NCI-H69 (cell line): ENCODE measurements at regions not wholly inside any gene's neighbourhood (a gene's known extent, or its start where the extent isn't known, plus 50 kb on each side); places are given as distances from the start of the nearest gene placed in this dataset.
A peak's percentile ranks its signal among the peaks of the same experiment; 100 is the strongest.
"Not testable (repeated sequence)": the region's sequence is repeated elsewhere in the genome, so short reads cannot be mapped to it uniquely, and the experiment has no call there.

Experiments used
- DNase-seq: peaks from one replicate; lab custom pipeline; 2025; lab: John Stamatoyannopoulos, UW

- not testable (repeated sequence) for DNase-seq
These were observed 499.8 kb upstream of the IZUMO3 start for GRCh38 chr9:25045469-25045868.

DNA sequence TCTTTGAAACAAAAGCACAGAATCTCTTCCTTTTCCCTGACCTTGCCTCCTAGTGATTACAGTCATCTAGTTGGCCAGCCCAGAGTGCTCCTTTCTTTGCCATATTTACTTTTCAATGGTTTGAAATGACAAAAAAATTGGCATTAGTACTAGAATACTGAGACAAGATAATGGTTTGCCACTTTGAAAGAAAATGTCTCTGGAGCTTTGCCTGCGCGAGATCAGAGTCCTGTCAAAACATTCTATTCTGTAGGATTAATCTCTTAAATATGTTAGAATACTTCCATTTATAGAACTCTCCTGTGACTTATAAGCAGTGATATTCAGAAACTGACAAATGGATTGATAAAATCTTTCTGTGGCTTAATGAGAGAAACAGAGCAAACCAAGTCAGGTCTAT lies 484.0 kb upstream of the IZUMO3 start:
- no peak for DNase-seq

- DNase-seq: no peak
These were observed 480.0 kb upstream of the IZUMO3 start for GRCh38 chr9:25025686-25026085.

GRCh38 chr9:25025156-25025555 lies 479.5 kb upstream of the IZUMO3 start:
- no peak for DNase-seq

- no peak for DNase-seq
These were observed 472.1 kb upstream of the IZUMO3 start for GRCh38 chr9:25017779-25018178.

DNA sequence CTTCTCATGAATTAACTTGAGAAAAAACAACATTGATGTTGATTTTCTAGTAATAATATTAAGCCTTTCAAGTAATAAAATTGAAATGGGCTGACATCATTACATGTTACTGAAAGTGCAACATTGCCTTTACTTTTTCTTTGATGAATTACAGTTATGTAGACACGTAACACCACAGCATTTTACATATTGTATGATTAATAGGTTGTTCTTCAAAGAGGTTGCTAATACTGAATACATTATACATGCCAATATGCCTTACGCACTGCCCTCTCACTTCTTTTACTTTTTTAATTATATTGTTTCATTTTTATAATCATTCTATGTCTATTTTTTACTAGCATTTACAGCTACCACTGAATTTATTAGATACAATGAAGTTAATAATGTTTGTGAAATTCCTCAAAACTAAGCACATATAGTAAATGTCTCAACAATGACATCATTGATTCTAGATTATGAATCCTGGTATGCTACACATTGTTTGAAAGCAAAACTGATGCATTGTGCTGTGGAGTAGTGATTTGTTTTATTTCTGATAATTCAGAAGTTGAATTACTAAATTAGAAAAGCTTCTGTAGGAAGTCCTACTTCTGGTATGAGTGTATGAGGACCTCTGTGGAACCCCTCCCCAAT lies 464.4 kb upstream of the IZUMO3 start:
- no peak for DNase-seq

DNA sequence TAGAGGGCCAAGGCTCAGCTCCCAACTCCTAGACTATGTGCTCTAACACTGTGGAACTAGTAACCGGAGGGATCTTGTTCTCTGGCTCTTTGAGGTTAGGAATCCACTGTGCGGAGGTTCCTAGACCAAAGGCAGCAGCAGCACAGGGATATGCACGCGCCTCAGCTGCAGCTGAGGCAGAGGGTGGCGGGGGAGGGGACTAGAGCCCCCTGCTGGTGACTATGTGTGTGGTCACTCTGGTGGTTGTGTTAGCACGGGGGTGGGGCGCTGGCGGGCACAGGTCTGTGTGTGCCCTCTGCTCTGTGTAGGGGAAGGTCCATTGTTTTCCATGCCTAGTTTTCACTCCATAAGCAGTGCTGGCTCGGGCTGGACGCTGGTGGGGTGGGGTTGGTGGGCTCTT lies 458.0 kb upstream of the IZUMO3 start:
- no peak for DNase-seq

DNA sequence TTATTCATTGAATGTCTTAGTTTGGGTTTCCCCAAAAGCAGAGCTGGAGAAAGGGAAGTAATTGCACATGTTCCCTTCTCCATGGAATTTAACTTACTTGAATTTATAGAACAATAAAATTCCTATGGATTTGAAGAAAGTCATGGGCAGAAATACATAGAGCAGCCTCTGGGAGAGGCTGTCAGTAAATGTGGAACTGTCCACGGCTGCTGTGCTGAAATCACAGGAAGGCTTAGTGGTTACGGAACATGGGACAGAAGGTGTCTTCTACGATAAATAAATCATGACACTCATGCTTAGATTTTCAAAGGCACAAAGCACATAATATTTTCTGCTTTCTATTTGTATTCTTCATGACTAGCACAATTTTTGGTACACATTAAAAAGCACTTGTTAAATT lies 440.6 kb upstream of the IZUMO3 start:
- no peak for DNase-seq

DNA sequence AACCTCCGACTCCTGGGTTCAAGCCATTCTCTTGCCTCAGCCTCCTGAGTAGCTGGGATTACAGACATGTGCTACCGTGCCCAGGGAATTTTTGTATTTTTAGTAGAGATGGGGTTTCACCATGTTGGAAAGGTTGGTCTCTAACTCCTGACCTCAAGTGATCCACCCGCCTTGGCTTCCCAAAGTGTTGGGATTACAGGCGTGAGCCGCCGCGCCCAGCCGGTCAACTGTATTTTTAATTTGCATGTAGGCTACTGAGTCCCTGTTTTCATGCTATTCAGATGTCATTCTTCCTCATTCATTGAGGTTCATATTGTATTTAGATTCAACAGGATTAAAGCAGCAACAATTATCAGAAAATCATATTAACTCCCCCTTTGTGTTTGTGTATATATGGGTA lies 425.1 kb upstream of the IZUMO3 start:
- DNase-seq: not testable (repeated sequence)

DNA sequence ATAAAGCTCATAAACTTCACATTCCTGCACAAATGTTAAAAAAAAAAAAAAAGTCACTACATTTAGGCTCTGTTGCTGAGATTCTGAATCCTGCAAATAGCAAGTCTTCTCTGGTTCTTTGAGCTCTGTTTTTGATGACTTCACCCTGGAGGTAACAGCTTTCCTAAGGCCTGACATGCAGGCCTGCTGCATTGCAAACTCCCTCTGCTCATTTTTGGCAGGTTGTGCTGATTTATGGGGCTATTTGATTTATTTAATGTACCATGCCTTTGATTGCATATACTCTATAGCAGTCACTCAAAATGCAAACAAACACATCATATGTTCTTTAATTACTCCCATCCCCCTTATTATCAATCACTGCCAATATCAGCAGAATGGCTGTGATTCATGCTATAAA lies 416.1 kb upstream of the IZUMO3 start:
- DNase-seq: peak; percentile 97

DNA sequence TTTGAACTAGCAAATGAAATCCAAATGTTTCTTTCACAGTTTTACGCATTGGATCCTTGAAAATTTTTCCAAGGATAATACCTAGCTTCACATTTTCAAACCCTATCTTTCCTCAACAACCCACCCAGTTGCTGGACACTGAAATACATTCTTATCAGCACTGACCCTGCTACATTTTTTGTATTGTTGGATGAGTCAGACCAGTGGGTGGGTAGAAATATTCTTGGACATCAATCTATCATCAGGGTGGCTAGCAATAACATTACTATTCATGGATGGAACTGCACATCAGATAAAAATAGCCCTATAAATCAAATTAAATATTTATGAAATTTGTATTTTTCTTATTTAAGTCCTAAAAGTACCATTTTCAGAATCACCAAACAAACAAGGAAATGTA lies 407.4 kb upstream of the IZUMO3 start:
- no peak for DNase-seq

DNA sequence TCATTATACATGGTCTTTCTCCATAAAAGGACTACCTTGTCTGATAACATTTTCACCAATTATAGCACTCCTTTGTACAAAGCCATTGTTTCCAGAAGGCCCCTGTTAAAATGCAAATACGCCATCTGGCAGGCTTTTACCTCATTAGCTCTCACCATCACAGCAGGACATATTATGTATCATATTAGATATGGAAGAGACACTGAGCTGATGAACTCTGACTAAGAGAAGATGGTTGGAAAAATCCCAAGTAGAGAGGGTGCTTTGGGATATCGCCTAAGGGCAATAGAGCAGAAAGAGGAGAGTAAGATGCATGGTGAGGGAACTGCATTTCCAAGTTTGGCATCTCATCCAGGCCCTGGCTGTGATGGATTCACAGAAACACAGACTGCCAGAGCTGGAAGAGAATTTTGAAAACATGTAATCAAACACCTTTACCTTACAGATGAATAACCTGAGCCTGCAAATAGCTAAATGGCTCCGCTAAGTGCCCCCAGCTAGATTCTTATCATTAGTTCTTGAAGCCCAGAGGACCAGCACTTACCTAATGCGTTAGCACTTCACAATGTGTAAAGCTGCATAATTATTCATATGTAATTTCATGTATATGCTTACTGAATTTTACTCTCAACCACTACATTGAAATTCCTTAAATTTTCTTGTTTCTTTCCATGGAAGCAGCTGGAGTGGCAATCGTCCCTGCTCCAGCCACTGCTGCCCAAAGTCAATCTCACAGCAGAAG lies 393.6 kb upstream of the IZUMO3 start:
- DNase-seq: peak; percentile 99

DNA sequence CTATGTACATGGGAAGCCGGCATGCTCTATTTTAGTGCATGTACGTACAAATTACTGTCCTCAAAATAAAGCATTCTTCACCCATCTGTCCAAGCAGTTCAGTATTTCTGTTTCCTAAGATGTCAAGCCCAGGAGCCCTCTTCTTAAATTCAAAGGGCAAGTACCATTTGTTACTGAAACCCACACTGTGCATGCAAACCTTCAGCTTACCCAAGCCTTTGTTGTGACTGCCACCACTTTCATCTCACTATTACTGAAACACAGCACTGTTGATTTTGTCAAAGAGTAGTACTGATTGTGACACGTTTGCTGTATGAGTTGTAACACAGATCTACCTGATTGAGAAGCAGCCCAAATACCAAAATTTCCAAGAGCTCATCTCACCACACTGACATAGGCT lies 390.4 kb upstream of the IZUMO3 start:
- no peak for DNase-seq

DNA sequence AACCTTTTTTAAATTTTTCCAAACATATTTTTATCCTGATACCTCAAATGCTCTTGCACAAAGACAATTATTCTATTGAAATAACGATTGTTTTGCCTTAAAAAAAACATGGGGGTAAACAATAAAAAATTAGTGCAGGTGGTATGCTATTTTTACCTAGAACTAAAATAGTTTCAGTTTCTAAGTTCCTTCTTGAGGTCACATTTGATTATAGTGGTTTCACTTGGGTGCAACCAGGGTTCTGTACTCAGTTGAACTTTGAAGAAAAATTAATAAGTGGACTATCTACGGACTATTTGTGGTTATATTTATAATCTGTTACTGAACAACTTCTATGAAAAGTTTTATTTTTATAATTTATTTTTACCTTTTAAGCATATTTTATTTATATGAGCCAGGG lies 387.1 kb upstream of the IZUMO3 start:
- no peak for DNase-seq

DNA sequence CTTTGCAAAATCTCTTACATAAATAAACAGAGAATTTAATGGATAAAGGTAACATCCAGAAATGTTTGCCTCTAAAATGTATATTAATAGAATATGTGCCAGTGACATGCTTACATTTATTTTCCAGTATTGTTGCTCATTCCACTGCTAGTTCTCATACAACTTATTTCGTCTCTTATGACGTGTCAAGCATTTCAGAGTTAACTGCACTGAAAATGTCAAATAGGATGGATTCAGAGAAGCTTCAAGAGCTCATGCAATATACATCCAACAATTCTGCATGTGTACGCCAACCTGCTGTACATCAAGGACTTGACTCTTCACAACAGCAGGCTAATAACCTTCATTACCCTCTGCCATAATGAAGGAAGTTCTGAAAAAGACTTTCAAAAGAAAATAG lies 386.2 kb upstream of the IZUMO3 start:
- DNase-seq: no peak

GRCh38 chr9:24912767-24913166 lies 367.1 kb upstream of the IZUMO3 start:
- DNase-seq: no peak

DNA sequence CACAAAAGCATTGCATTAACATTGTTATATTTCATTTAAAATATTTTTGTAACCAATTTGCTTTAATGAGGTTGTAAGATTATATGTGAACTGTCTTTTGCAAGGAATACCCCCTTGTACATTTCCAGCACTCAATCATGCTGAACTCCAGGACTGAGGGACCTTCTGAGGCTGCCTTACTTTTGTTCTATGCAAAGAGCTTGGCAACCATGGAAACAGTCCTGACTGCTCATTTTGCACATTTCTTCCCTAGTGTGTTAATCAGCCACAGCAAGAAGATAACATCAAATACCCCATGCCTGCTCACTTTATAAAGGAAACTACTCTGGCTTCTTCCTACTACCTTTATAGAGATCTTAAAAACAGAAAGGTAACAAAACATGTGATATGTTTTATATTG lies 355.6 kb upstream of the IZUMO3 start:
- peak; percentile 76 for DNase-seq

GRCh38 chr9:24900179-24900578 lies 354.5 kb upstream of the IZUMO3 start:
- DNase-seq: no peak

GRCh38 chr9:24899463-24899862 lies 353.8 kb upstream of the IZUMO3 start:
- DNase-seq: peak; percentile 64

- no peak for DNase-seq
These were observed 352.1 kb upstream of the IZUMO3 start for GRCh38 chr9:24897826-24898225.

- DNase-seq: peak; percentile 26
These were observed 335.7 kb upstream of the IZUMO3 start for GRCh38 chr9:24881361-24881760.

GRCh38 chr9:24879591-24879990 lies 333.9 kb upstream of the IZUMO3 start:
- DNase-seq: peak; percentile 61

- DNase-seq: not testable (repeated sequence)
These were observed 310.9 kb upstream of the IZUMO3 start for GRCh38 chr9:24856601-24857000.
